Hematopoietic multipotent progenitor cell treated with erythropoietin and hydrocortisone succinate and interleukin-3 and kit ligand, for 6 days (in vitro differentiated cells): ENCODE measurements at regions not wholly inside any gene's neighbourhood (a gene's known extent, or its start where the extent isn't known, plus 50 kb on each side); places are given as distances from the start of the nearest gene placed in this dataset.
"Not testable (repeated sequence)": the region's sequence is repeated elsewhere in the genome, so short reads cannot be mapped to it uniquely, and the experiment has no call there.

Experiments
- DNase-seq: peaks from one replicate; pipeline ENCODE4 v3.0.0-alpha.2; 2015

GRCh38 chr4:79174490-79175252 is 151.2 kb downstream of the NAA11 start:
- DNase-seq, result no peak

GRCh38 chr4:79173186-79173585 is 152.7 kb downstream of the NAA11 start:
- no peak for DNase-seq

- DNase-seq, result no peak
Measured at GRCh38 chr4:79170077-79170476, 155.8 kb downstream of the NAA11 start.

GRCh38 chr4:79164907-79165610 is 160.8 kb downstream of the NAA11 start:
- no peak for DNase-seq

GRCh38 chr4:79163981-79164490 is 161.8 kb downstream of the NAA11 start:
- DNase-seq, result no peak

GRCh38 chr4:79160962-79161361 is 164.9 kb downstream of the NAA11 start:
- no peak for DNase-seq

- DNase-seq, result not testable (repeated sequence)
Measured at GRCh38 chr4:79158705-79159104, 167.2 kb downstream of the NAA11 start.

GRCh38 chr4:79155336-79155735 is 170.5 kb downstream of the NAA11 start:
- DNase-seq, result no peak

- no peak for DNase-seq
Measured at GRCh38 chr4:79150820-79151416, 174.9 kb downstream of the NAA11 start.

- DNase-seq, result no peak
Measured at GRCh38 chr4:79148369-79148768, 177.5 kb downstream of the NAA11 start.

GRCh38 chr4:79147251-79147650 is 178.6 kb downstream of the NAA11 start:
- no peak for DNase-seq

GRCh38 chr4:79141530-79141929 is 184.3 kb downstream of the NAA11 start:
- peak; percentile 39 for DNase-seq

- DNase-seq, result no peak
Measured at GRCh38 chr4:79134767-79135166, 191.1 kb downstream of the NAA11 start.

- no peak for DNase-seq
Measured at GRCh38 chr4:79132826-79133225, 193.0 kb downstream of the NAA11 start.

GRCh38 chr4:79121875-79122358 is 182.7 kb upstream of the PAQR3 start:
- DNase-seq, result no peak

- no peak for DNase-seq
Measured at GRCh38 chr4:79121223-79121622, 182.0 kb upstream of the PAQR3 start.

GRCh38 chr4:79117051-79117450 is 177.8 kb upstream of the PAQR3 start:
- DNase-seq, result not testable (repeated sequence)

GRCh38 chr4:79107014-79107413 is 167.8 kb upstream of the PAQR3 start:
- DNase-seq, result no peak

- no peak for DNase-seq
Measured at GRCh38 chr4:79088946-79089691, 149.9 kb upstream of the PAQR3 start.

GRCh38 chr4:79087071-79087470 is 147.8 kb upstream of the PAQR3 start:
- DNase-seq, result no peak

GRCh38 chr4:79083406-79084010 is 144.3 kb upstream of the PAQR3 start:
- no peak for DNase-seq

- DNase-seq, result no peak
Measured at GRCh38 chr4:79082997-79083396, 143.8 kb upstream of the PAQR3 start.
